Liver (tissue), 8 donors: ENCODE measurements at regions not wholly inside any gene's neighbourhood (a gene's known extent, or its start where the extent isn't known, plus 50 kb on each side); places are given as distances from the start of the nearest gene placed in this dataset.

Experiments used
- DNase-seq: peaks from one replicate; pipeline ENCODE4 v3.0.0-alpha.2; 2017; ENCODE audit warnings: low spot score
- H3K27ac ChIP-seq, 2 donors: one replicate each; pipeline ENCODE4 v1.7.0; 2013; ENCODE audit warnings: inconsistent platforms in 2 of 2, low read length in 2 of 2, control low read depth in 1 of 2, low read depth in 1 of 2, mild to moderate bottlenecking in 1 of 2
- H3K27me3 ChIP-seq, 4 donors: one replicate each; pipeline versions ENCODE4 v1.6.1 to v1.7.0; 2013; ENCODE audit warnings: low read length in 3 of 4, inconsistent platforms in 1 of 4, mild to moderate bottlenecking in 1 of 4, moderate library complexity in 1 of 4; ENCODE audit not compliant: control insufficient read depth in 4 of 4, insufficient read depth in 4 of 4
- H3K36me3 ChIP-seq, 4 donors: one replicate each; pipeline versions ENCODE4 v1.6.1 to v1.7.0; 2013; ENCODE audit warnings: low read length in 3 of 4, mild to moderate bottlenecking in 3 of 4, low read depth in 1 of 4, moderate library complexity in 1 of 4; ENCODE audit not compliant: control insufficient read depth in 4 of 4, insufficient read depth in 3 of 4
- H3K4me1 ChIP-seq, 4 donors: one replicate each; pipeline versions ENCODE4 v1.6.1 to v1.7.0; 2013; ENCODE audit warnings: low read length in 3 of 4, mild to moderate bottlenecking in 3 of 4, moderate library complexity in 1 of 4; ENCODE audit not compliant: control insufficient read depth in 4 of 4, insufficient read depth in 4 of 4
- H3K4me3 ChIP-seq, 3 donors: one replicate each; pipeline versions ENCODE4 v1.6.1 to v1.7.0; 2013; ENCODE audit warnings: low read length in 3 of 3, control low read depth in 1 of 3, low read depth in 1 of 3, mild to moderate bottlenecking in 1 of 3
- H3K9ac ChIP-seq, 2 donors: one replicate each; pipeline ENCODE4 v1.7.0; 2013; ENCODE audit warnings: low read length in 2 of 2, mild to moderate bottlenecking in 2 of 2, moderate library complexity in 2 of 2, control low read depth in 1 of 2, low read depth in 1 of 2
- H3K9me3 ChIP-seq, 4 donors: one replicate each; pipeline versions ENCODE4 v1.6.1 to v1.7.0; 2013; ENCODE audit warnings: low read length in 3 of 4; ENCODE audit not compliant: control insufficient read depth in 4 of 4
- ATF3 ChIP-seq: IDR thresholded peaks from 2 replicates; pipeline ENCODE4 v1.6.1; 2016; ENCODE audit warnings: antibody characterized with exemption
- CTCF ChIP-seq: fragments of 150-350 bp; IDR thresholded peaks from 2 replicates; pipeline ENCODE4 v1.5.1; 2017; ENCODE audit warnings: improper control_type of control experiment, low read depth, low read length; ENCODE audit not compliant: missing input control
- EGR1 ChIP-seq, 2 donors: IDR thresholded peaks; 2 replicates each; pipeline ENCODE4 v1.6.1; 2016 to 2018; ENCODE audit warnings: antibody characterized with exemption in 2 of 2, low read depth in 2 of 2
- FOXA1 ChIP-seq: IDR thresholded peaks from 2 replicates; pipeline ENCODE4 v1.6.1; 2016; ENCODE audit warnings: antibody characterized with exemption
- GABPA ChIP-seq, 2 donors: IDR thresholded peaks in 1 of 2; conservative IDR thresholded peaks in 1 of 2; 2 replicates each; pipeline ENCODE4 v1.6.1; 2016; ENCODE audit warnings: antibody characterized with exemption in 2 of 2, mild to moderate bottlenecking in 1 of 2, moderate library complexity in 1 of 2
- HNF4A ChIP-seq, 2 donors: conservative IDR thresholded peaks; 2 replicates each; pipeline ENCODE4 v1.6.1; 2016; ENCODE audit warnings: antibody characterized with exemption in 2 of 2, mild to moderate bottlenecking in 2 of 2
- HNF4G ChIP-seq: IDR thresholded peaks from 2 replicates; pipeline ENCODE4 v1.6.1; 2016; ENCODE audit warnings: antibody characterized with exemption
- JUND ChIP-seq, 2 donors: IDR thresholded peaks; 2 replicates each; pipeline ENCODE4 v1.6.1; 2016; ENCODE audit warnings: antibody characterized with exemption in 2 of 2
- RAD21 ChIP-seq, 2 donors: IDR thresholded peaks; 2 replicates each; pipeline ENCODE4 v1.6.1; 2016; ENCODE audit warnings: antibody characterized with exemption in 2 of 2, mild to moderate bottlenecking in 2 of 2
- RXRA ChIP-seq, 2 donors: IDR thresholded peaks; 2 replicates each; pipeline ENCODE4 v1.6.1; 2017 to 2018; ENCODE audit warnings: antibody characterized with exemption in 2 of 2, mild to moderate bottlenecking in 1 of 2
- SP1 ChIP-seq: IDR thresholded peaks from 2 replicates; pipeline ENCODE4 v1.6.1; 2018; ENCODE audit warnings: antibody characterized with exemption, mild to moderate bottlenecking
- TAF1 ChIP-seq: conservative IDR thresholded peaks from 2 replicates; pipeline ENCODE4 v1.6.1; 2016; ENCODE audit warnings: antibody characterized with exemption, mild to moderate bottlenecking
- YY1 ChIP-seq: IDR thresholded peaks from 2 replicates; pipeline ENCODE4 v1.6.1; 2016; ENCODE audit warnings: antibody characterized with exemption, mild to moderate bottlenecking
- ZBTB33 ChIP-seq: IDR thresholded peaks from 2 replicates; pipeline ENCODE4 v1.6.1; 2016; ENCODE audit warnings: antibody characterized with exemption
- WGBS: extraction: QIAGEN DNeasy Blood & Tissue Kit; methylation state at CpG from one replicate; pipeline ENCODE4 v1.1.7; 2013; 5-methylcytosine and 5-hydroxymethylcytosine counted together
- donor health status: healthy.
- donor health status: healthy.
- donor health status: healthy.
- donor health status: healthy.
- donor health status: healthy.

- 86% methylated on average over 4 of the region's 4 CpGs for WGBS
- Histone ChIP-seq H3K9me3 (no peaks in the 10 kb centered on the region), H3K27me3 (no peaks in the 10 kb centered on the region)
These were observed 287.9 kb downstream of the SEC61B start for GRCh38 chr9:99509900-99510535.

GRCh38 chr9:99511723-99512122 is 289.6 kb downstream of the SEC61B start:
- Histone ChIP-seq H3K27ac (no peak overlapping the region), H3K9me3 (no peaks in the 10 kb centered on the region), H3K4me1 (peaks cover 0 to 9% (median 6%) of the 10 kb centered on the region in 4 donors), H3K4me3 (no peak overlapping the region), H3K27me3 (no peaks in the 10 kb centered on the region), H3K9ac (no peak overlapping the region), H3K36me3 (no peaks in the 10 kb centered on the region)
- no peak for TF ChIP-seq ATF3
- TF ChIP-seq CTCF = no peak
- TF ChIP-seq HNF4A (conservative IDR thresholded peaks at IDR 0.05) = no peak
- no peak for TF ChIP-seq RXRA (IDR thresholded peaks at IDR 0.05)
- no peak for DNase-seq
- 80% methylated on average over 3 of the region's 3 CpGs for WGBS

More at GRCh38 chr9:99509900-99510535, 287.9 kb downstream of the SEC61B start:
- Histone ChIP-seq H3K4me1 (peaks cover 0 to 9% (median 6%) of the 10 kb centered on the region in 4 donors), H3K27ac (no peak overlapping the region), H3K36me3 (no peaks in the 10 kb centered on the region), H3K9ac (no peak overlapping the region), H3K4me3 (no peak overlapping the region)
- no peak for DNase-seq
- TF ChIP-seq CTCF = no peak

- no peak for DNase-seq
- TF ChIP-seq FOXA1 (no peak), GABPA (IDR thresholded peaks at IDR 0.05 in 1 of 2, conservative IDR thresholded peaks at IDR 0.05 in 1 of 2) (no peak), TAF1 (no peak), EGR1 (IDR thresholded peaks at IDR 0.05; ENCODE audit: low read depth in 2 of 2) (no peak), YY1 (peak; percentile 41), JUND (IDR thresholded peaks at IDR 0.05) (peak in 1 of 2 donors; percentile 21), ZBTB33 (no peak), RXRA (IDR thresholded peaks at IDR 0.05) (peak in 1 of 2 donors; percentile 75), HNF4G (peak; percentile 9), HNF4A (conservative IDR thresholded peaks at IDR 0.05) (peak; percentile 76 to 88), RAD21 (IDR thresholded peaks at IDR 0.05) (peak in 1 of 2 donors; percentile 40), SP1 (peak; percentile 19)
- Histone ChIP-seq H3K4me3 (no peak overlapping the region), H3K9me3 (no peaks in the 10 kb centered on the region), H3K27me3 (no peaks in the 10 kb centered on the region), H3K27ac (peak overlapping the region in 1 of 2 donors; percentile 30), H3K4me1 (peaks cover 0 to 9% (median 6%) of the 10 kb centered on the region in 4 donors), H3K36me3 (no peaks in the 10 kb centered on the region), H3K9ac (no peak overlapping the region)
- 52% methylated on average over 2 of the region's 2 CpGs for WGBS
These were observed 291.5 kb downstream of the SEC61B start for GRCh38 chr9:99513441-99514112.
